ENCODE measurements at regions not wholly inside any gene's neighbourhood (a gene's known extent, or its start where the extent isn't known, plus 50 kb on each side); places are given as distances from the start of the nearest gene placed in this dataset.

DNA sequence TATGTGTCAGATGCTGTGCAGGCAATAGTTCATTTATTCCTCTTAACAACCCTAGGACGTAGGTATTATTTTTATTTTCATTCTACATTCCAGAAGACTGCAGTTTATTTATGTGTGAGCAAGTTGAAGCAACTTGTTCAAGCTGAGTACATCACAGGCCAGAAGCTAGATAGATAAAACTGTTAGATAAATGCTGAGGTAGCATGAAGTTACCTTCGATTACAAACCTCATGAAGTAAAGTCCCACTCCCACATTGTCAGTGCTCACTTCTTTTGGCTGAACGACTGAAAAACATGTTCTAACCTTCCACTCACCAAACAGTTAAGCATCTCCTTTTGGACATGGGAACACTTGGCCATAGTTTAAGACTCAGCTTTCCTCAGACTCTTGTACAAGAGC is 439.2 kb downstream of the TNS1 start:
- DNase-seq, result no peak

DNA sequence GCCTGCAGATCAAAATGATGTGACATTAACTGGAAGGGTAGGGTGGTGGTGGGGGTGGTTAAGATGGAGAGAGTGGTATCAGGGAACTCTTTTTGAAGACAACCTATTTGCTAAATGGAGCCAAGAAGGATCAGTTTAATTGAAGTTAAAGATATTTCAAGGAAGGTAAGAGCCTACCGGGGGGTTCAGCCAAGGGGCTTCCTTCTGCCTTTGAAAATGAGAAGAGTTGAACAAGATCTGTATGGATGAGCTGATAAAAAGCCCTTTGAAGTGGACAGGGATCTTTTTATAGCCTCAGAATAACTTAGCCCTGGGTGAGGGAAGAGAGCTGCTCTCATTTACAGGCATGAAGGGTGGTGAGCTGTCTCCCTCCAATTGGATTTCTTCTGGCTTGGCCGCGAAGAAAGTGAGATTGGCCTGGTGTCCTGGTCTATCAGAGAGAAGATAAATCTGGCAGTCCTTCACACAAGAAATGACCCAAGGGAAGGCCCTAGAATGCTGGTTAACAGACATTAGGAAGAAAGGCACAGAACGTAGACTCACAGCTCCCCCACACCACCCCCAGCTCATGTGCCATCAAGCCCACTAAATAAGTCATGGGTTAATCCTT is 439.8 kb downstream of the TNS1 start:
- no peak for DNase-seq

DNA sequence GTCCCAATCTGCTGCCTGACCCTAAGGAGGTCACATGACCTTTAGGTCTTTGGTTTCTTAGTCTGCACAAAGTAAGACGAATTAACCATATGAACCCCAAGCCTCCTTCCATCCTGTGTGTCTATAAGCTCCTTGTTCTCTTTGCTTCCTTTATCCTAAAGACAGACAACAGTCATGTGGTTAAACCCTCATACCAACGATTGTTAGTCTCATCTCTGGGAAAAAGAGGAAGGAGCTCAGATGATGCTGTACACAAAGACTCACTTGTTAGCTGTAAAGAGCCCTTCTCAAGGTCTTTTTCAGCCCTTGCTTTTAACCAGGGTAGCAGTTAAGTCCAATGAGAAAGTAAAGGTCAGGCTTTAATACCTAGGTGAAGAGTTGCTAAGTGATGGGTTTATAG is 443.7 kb downstream of the TNS1 start:
- no peak for DNase-seq

DNA sequence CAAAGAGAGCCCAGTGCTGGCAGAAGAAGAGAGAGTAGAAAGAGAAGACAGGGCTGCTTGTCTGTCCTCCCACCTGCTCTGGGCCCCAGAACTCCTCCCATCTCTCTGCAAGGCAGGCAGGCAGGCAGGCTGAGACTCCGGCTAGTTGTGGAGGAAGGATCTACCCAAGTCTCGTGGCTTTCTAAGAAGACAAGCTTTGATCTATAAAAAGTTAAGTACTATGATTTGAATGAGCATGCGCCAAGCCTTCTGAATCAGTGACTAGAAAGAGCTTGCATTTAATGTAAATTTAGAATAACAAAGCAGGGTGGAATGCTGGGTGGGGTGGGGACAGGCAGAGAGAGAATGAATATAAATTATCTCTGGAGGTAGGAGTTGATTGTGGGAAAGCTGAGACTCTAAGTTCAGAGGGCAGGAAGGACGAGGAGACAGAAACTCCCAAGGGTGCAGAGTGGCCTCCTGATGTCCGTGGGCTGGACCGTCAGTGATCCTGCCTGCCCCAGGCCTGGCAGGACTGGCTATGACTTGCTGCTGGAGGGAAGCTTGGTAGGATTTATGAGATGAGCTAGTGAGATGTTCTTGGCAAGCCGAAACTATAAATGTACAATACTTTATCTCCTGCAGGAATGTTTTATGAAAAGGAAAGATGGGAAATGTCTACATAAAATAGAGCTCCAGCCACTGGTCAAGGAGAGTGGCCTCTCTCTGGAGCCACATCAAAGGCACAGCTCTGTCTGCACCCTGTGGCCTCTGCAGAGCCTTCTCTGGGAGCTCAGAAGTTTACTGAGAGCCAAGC is 447.5 kb downstream of the TNS1 start:
- no peak for DNase-seq

DNA sequence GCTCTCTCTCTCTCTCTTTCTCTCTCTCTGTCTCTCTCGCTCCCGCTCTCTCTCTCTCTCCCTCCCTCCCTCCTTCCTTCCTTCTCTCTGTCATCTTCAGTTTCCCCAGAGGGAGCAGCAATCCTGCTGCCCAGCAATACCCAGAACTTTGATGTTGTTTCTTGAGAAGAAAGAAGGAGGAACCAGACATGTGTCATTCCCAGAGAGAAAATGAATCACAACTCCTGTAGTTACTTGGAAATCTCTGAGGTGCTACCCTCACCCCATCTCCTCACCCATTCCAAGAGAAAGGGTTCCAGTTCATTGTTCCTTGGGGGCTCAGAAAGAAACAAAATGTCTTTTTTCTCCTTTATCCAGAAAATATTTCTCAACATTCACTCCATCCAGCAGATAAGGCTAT is 449.1 kb downstream of the TNS1 start:
- no peak for DNase-seq

- DNase-seq, result no peak
Measured at GRCh38 chr2:217553202-217553601, 449.6 kb downstream of the TNS1 start.

DNA sequence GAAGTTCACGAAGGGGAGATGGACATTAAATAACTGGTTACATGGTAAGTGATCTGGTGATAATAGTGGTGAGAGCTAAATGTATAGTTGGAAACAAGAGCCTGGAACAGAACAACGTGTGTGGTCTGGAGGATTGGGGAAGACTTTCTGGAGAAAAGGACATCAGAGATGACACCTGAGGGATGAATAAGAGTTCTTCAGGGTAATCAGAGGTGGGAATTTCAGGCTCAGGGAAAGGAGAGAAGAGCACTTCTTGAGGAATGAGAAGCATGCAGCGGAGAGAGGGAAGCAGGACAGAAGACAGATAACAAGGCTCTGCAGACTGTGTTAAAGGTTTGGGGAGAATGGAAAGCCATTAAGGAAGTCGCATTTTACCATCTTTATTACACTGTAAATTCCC is 450.7 kb downstream of the TNS1 start:
- no peak for DNase-seq

DNA sequence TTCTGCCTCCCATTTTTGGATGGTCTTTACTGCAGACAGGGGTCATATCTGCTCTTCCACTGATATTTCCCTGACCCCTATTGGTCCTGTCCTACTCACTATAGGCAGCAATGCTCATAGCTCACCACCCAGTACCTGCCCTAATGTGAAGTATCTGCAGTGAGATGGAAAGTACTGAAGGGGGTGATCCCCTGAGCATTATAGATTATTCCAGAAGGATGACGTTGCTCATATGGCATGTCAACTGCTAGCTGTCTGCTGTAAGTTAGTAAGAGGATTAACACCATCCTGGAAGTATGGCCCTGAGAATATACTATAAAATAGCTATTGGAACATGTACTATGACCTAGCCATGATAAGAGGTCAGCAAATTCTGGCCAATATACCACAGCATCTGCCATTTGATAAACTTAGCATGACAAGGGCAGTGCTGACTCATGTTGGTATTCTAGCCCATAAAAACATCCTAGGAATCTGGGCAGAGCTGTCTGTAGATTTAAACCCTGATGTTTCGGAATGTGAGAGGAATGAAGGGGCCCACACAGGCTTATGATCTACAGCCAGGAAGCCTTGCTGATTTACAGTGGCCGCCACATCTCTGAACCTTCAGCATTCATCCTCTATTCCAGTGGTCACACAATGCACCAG is 451.4 kb downstream of the TNS1 start:
- no peak for DNase-seq

DNA sequence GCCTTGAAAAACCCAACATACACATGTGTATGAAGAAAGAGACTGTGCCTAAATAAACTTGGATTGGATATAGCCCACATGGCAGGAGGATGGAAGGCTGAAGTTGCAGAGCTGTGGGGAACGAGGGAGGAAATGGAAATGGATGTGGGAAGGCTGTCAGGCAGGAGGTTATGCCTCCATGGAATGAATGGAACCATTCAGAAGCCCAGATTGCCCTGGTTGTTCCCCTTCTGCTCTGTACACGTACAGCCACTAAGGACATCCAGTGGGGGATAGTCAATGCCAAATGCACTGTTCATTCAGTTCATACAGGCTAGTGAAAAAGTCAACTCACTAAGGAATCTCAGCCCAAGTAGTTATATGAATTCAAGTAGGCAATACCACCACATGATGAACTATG is 463.7 kb downstream of the TNS1 start:
- no peak for DNase-seq

DNA sequence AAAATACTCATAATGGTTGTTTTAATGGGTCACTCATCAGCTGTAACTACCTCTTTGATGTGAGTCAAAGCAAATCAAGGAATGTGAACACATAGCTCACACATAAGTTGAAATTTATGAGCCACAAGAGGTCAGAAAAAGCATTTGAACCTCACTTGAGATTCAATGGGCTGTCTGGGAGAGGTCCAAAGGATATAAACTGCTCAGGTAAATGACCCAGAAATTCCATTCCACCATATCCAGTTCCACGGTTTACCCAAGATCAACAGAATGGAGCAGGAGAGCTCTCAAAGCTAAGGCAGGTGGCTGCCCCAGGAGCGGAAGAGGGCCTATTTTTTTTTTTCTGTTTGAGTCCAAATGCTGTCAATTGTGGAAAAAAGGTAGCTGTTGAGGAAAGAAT is 464.1 kb downstream of the TNS1 start:
- DNase-seq, result no peak

- no peak for DNase-seq
Measured at GRCh38 chr2:217535957-217536708, 466.7 kb downstream of the TNS1 start.

- DNase-seq, result no peak
Measured at GRCh38 chr2:217530392-217531090, 472.3 kb downstream of the TNS1 start.

DNA sequence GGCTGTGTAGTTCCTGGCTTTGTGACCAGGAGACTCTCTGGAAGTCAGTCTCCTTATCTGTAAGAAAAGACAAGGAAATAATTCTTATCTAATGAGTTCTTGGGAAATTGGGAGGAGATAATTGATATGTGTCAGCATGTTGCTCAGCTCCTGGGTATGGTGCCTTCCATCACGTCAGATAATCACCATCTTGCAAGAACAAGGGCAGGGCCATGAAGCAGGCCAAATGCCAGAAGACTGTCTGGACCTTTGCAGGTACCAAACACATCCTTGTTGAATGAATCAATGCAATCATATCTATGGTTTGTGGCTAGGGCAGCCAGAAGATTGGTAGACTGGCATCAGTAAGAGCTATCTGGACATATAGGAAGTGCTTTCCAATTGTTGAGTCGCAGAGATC is 473.5 kb downstream of the TNS1 start:
- DNase-seq, result no peak

GRCh38 chr2:217527590-217528202 is 475.1 kb downstream of the TNS1 start:
- no peak for DNase-seq

DNA sequence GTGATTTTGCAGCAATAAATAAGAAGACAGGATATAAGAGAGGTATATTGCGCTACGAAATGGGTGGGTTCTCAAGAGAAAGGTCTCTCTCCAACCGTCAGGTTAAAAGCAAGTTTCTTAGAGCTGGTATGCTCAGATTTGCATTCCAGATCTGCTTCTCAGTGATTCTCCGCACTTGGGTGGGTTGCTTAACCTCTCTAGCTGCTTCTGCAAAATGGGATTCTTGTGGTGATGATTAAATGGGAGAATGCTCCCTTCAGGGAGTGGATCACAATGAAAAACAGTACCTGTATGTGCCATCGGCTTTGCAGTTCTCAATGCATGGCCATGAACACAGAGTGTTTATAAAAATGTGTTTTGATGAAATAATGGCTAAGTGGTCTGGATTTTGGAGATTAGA is 477.7 kb downstream of the TNS1 start:
- no peak for DNase-seq

GRCh38 chr2:217523286-217523685 is 479.5 kb downstream of the TNS1 start:
- no peak for DNase-seq

GRCh38 chr2:217521820-217522219 is 481.0 kb downstream of the TNS1 start:
- no peak for DNase-seq

DNA sequence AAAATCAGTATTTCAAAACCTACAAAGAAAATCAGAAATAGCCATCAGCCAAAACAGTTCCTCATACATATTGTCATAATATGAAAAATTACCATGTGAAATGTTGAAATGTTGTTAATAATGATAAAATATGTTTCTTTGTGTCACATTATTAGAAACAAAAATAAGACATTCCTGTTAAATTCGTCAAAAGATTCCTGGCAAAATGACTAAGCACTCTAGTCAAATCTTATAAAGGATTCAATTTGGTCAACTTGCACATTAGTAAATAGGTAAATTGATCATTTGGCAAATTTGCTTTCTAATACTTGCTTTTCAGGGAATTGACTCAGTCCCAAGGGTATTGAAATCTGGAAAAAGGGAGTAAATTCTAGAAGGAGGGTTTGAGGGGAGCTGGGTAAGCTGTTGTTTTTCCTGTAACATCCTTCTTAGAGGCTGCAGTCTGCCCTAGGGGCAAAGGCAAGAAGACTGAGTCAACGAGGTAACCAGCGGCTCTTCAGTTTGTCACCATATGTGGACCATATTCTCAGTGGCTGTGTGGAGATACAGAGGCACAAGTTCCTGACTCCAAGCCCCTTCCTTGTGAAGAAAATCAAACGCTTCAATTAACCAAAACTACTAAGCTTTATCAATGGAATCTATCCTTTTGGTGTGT is 482.3 kb downstream of the TNS1 start:
- DNase-seq, result no peak

DNA sequence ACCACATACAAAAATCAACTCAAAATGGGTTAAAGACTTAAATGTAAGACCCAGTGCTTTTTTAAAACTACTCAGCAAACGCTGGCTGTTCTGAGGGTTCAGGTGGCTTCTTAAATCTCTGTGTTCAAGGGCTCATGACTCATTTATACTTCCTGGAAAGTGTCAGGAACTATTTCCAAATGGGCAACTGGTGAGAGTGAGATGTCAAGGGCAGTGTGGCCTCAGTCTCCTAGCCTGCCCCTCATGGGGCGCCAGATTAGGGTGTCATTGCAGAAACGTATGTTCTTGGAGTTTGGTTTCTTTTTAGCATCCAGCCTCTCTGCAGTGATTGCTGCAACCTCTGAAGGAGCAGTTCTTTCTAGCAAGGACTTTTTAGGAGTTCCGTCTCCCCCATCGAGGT is 485.4 kb downstream of the TNS1 start:
- DNase-seq, result no peak

DNA sequence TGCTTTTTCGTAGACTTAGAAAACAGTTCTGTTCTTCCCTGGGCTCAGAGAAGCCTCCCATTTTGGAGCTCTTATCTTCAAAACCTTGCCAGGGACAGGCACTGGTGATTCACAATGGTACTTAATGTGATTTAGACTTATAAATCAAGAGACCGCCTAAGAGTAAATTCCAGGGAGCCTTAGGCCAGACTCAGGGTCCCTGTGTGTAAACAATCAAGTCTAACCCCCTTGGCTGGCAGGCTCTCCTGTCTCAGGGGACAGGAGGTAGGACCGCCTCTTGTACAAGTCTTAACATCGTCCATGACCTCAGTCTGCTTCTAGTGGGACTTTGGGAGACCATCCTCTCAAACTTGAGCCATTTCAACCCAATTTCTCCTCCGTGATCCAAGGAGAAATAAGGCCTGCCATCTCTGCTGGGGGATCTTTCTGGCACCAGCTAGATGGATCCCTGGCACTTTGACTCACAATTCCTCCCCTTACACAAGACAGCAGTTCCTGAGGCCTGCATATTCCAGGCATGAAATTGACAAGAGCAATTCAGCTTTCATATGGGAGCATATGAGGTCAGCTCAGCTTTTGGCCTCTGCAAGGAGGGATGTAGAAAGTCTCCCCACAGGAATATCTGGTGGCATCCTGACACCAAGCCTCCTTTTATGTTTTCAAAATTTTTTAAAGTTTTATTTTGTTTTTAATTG is 487.0 kb downstream of the TNS1 start:
- no peak for DNase-seq

GRCh38 chr2:217513258-217513657 is 489.5 kb downstream of the TNS1 start:
- no peak for DNase-seq
